ENCODE measurements at regions not wholly inside any gene's neighbourhood (a gene's known extent, or its start where the extent isn't known, plus 50 kb on each side); places are given as distances from the start of the nearest gene placed in this dataset.

- ATAC-seq (replicated peaks in 1 of 4) (no peak), DNase-seq (no peak)
- H3K4me3 Mint-ChIP-seq = no peak overlapping the region
- H3K36me3 Mint-ChIP-seq = no peaks in the 10 kb centered on the region
- H3K4me1 ChIP-seq (ENCODE audit: control insufficient read depth in 1 of 2, extremely low read depth in 1 of 2, insufficient read depth in 2 of 2, low read length in 2 of 2) = no peaks in the 10 kb centered on the region
- 72% methylated on average over 3 of the region's 8 CpGs for WGBS (ENCODE audit: insufficient coverage)
- CTCF ChIA-PET = no interaction called here
- H3K9me3 Mint-ChIP-seq = peaks cover 0 to 9% (median 2%) of the 10 kb centered on the region in 3 donors
- no peaks in the 10 kb centered on the region for H3K4me1 Mint-ChIP-seq
- no peaks in the 10 kb centered on the region for H3K27me3 ChIP-seq (replicated peaks in 1 of 2; ENCODE audit: control insufficient read depth in 2 of 2, extremely low read depth in 1 of 2, insufficient read depth in 2 of 2, low read length in 1 of 2)
- H3K36me3 ChIP-seq (ENCODE audit: control insufficient read depth in 2 of 2, extremely low read depth in 1 of 2, insufficient read depth in 1 of 2, low read length in 1 of 2) = no peaks in the 10 kb centered on the region
- no peak overlapping the region for H3K4me3 ChIP-seq (ENCODE audit: control insufficient read depth in 1 of 2, extremely low read depth in 1 of 2, low read length in 1 of 2)
- H3K27ac ChIP-seq (ENCODE audit: low read length) = no peak overlapping the region
- POLR2A ChIA-PET = interaction anchor here in 1 of 2 donors (0.6 kb wide), 1 partner anchor 20 kb away, joined by 4 read pairs; no protein-coding TSS in a partner anchor
- no peaks in the 10 kb centered on the region for H3K27me3 Mint-ChIP-seq
- no peaks in the 10 kb centered on the region for H3K9me3 ChIP-seq
- no peak overlapping the region for H3K27ac Mint-ChIP-seq
Measured at GRCh38 chr12:33587784-33588712, 148.4 kb upstream of the SYT10 start.

GRCh38 chr12:33588725-33589405 is 149.2 kb upstream of the SYT10 start:
- no peaks in the 10 kb centered on the region for H3K4me1 ChIP-seq (ENCODE audit: control insufficient read depth in 1 of 2, extremely low read depth in 1 of 2, insufficient read depth in 2 of 2, low read length in 2 of 2)
- WGBS (ENCODE audit: insufficient coverage) = 74% methylated on average over 4 of the region's 4 CpGs
- H3K9me3 Mint-ChIP-seq = peaks cover 0 to 9% (median 2%) of the 10 kb centered on the region in 3 donors
- H3K27me3 Mint-ChIP-seq = no peaks in the 10 kb centered on the region
- no peaks in the 10 kb centered on the region for H3K4me1 Mint-ChIP-seq
- H3K4me3 ChIP-seq (ENCODE audit: control insufficient read depth in 1 of 2, extremely low read depth in 1 of 2, low read length in 1 of 2) = no peak overlapping the region
- no peaks in the 10 kb centered on the region for H3K27me3 ChIP-seq (replicated peaks in 1 of 2; ENCODE audit: control insufficient read depth in 2 of 2, extremely low read depth in 1 of 2, insufficient read depth in 2 of 2, low read length in 1 of 2)
- H3K36me3 ChIP-seq (ENCODE audit: control insufficient read depth in 2 of 2, extremely low read depth in 1 of 2, insufficient read depth in 1 of 2, low read length in 1 of 2) = no peaks in the 10 kb centered on the region
- H3K27ac ChIP-seq (ENCODE audit: low read length) = no peak overlapping the region
- ChIA-PET CTCF (no interaction called here), POLR2A (interaction anchor here in 1 of 2 donors (0.6 kb wide), 1 partner anchor 19 kb away, joined by 4 read pairs; no protein-coding TSS in a partner anchor)
- no peak for ATAC-seq (replicated peaks in 1 of 4)
- DNase-seq = no peak
- no peaks in the 10 kb centered on the region for H3K36me3 Mint-ChIP-seq
- H3K9me3 ChIP-seq = no peaks in the 10 kb centered on the region
- no peak overlapping the region for H3K27ac Mint-ChIP-seq
- H3K4me3 Mint-ChIP-seq = no peak overlapping the region

GRCh38 chr12:33589576-33590114 is 150.0 kb upstream of the SYT10 start:
- no peaks in the 10 kb centered on the region for H3K36me3 ChIP-seq (ENCODE audit: control insufficient read depth in 2 of 2, extremely low read depth in 1 of 2, insufficient read depth in 1 of 2, low read length in 1 of 2)
- H3K9me3 ChIP-seq = no peaks in the 10 kb centered on the region
- WGBS (ENCODE audit: insufficient coverage) = 40% methylated on average over 1 of the region's 3 CpGs
- POLR2A ChIA-PET = no interaction called here
- ATAC-seq (replicated peaks in 1 of 4) (no peak), DNase-seq (no peak)
- Mint-ChIP-seq H3K4me3 (no peak overlapping the region), H3K27me3 (no peaks in the 10 kb centered on the region), H3K36me3 (no peaks in the 10 kb centered on the region), H3K27ac (no peak overlapping the region), H3K4me1 (no peaks in the 10 kb centered on the region), H3K9me3 (peaks cover 0 to 9% (median 2%) of the 10 kb centered on the region in 3 donors)
- H3K27ac ChIP-seq (ENCODE audit: low read length) = no peak overlapping the region
- H3K27me3 ChIP-seq (replicated peaks in 1 of 2; ENCODE audit: control insufficient read depth in 2 of 2, extremely low read depth in 1 of 2, insufficient read depth in 2 of 2, low read length in 1 of 2) = no peaks in the 10 kb centered on the region
- H3K4me3 ChIP-seq (ENCODE audit: control insufficient read depth in 1 of 2, extremely low read depth in 1 of 2, low read length in 1 of 2) = no peak overlapping the region
- H3K4me1 ChIP-seq (ENCODE audit: control insufficient read depth in 1 of 2, extremely low read depth in 1 of 2, insufficient read depth in 2 of 2, low read length in 2 of 2) = no peaks in the 10 kb centered on the region
- CTCF ChIA-PET = no interaction called here

DNA sequence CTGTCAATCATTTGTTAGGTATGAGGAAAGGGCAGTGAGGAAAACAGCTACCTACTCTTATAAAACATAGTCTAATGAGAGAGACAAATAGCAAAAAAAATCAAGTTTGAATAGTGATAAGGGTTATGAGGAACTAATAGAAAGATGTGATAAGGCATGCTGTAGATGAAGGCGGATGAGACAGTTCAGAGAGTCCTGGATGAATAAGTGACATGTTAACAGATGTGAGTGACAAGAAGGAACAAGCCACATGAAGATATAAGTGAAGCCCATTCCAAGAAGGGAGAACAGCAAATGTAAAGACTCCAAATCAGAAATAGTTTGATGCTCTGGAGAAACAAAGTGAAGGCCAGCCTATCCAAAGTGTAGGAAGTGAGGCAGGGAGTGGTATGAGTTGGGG is 154.1 kb upstream of the SYT10 start:
- CTCF ChIA-PET = no interaction called here
- Mint-ChIP-seq H3K4me1 (no peaks in the 10 kb centered on the region), H3K36me3 (no peaks in the 10 kb centered on the region), H3K27me3 (no peaks in the 10 kb centered on the region), H3K4me3 (no peak overlapping the region), H3K27ac (no peak overlapping the region), H3K9me3 (peaks cover 0 to 8% (median 0%) of the 10 kb centered on the region in 3 donors)
- no peak overlapping the region for H3K27ac ChIP-seq (ENCODE audit: low read length)
- DNase-seq (no peak), ATAC-seq (replicated peaks in 1 of 4) (no peak)
- no peaks in the 10 kb centered on the region for H3K27me3 ChIP-seq (replicated peaks in 1 of 2; ENCODE audit: control insufficient read depth in 2 of 2, extremely low read depth in 1 of 2, insufficient read depth in 2 of 2, low read length in 1 of 2)
- POLR2A ChIA-PET = no interaction called here
- H3K36me3 ChIP-seq (ENCODE audit: control insufficient read depth in 2 of 2, extremely low read depth in 1 of 2, insufficient read depth in 1 of 2, low read length in 1 of 2) = no peaks in the 10 kb centered on the region
- no peaks in the 10 kb centered on the region for H3K4me1 ChIP-seq (ENCODE audit: control insufficient read depth in 1 of 2, extremely low read depth in 1 of 2, insufficient read depth in 2 of 2, low read length in 2 of 2)
- H3K9me3 ChIP-seq = no peaks in the 10 kb centered on the region
- WGBS (ENCODE audit: insufficient coverage) = 80% methylated on average over 1 of the region's 1 CpG
- no peak overlapping the region for H3K4me3 ChIP-seq (ENCODE audit: control insufficient read depth in 1 of 2, extremely low read depth in 1 of 2, low read length in 1 of 2)

DNA sequence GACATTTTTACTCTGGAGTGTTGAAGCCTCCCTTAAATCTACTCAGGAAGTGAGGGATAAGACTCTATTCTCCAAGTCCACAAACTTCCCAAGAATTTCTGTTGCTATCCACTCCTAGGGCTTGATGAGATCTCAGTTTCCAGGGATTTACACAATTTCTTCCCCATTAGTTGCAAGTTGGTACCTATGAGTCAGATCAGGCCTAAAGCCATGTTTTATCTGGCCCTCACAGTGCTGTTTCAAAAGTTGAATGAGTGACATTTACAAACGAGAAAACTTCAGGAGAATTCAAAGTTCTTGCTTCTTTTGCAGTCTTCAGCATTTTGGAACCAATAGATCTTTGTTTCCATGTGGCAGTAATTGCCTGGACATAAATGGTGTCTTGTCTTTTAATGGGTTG is 156.4 kb upstream of the SYT10 start:
- POLR2A ChIA-PET = no interaction called here
- Histone ChIP-seq H3K4me3 (ENCODE audit: control insufficient read depth in 1 of 2, extremely low read depth in 1 of 2, low read length in 1 of 2) (no peak overlapping the region), H3K36me3 (ENCODE audit: control insufficient read depth in 2 of 2, extremely low read depth in 1 of 2, insufficient read depth in 1 of 2, low read length in 1 of 2) (no peaks in the 10 kb centered on the region), H3K27ac (ENCODE audit: low read length) (no peak overlapping the region), H3K27me3 (replicated peaks in 1 of 2; ENCODE audit: control insufficient read depth in 2 of 2, extremely low read depth in 1 of 2, insufficient read depth in 2 of 2, low read length in 1 of 2) (no peaks in the 10 kb centered on the region), H3K9me3 (no peaks in the 10 kb centered on the region), H3K4me1 (ENCODE audit: control insufficient read depth in 1 of 2, extremely low read depth in 1 of 2, insufficient read depth in 2 of 2, low read length in 2 of 2) (no peaks in the 10 kb centered on the region)
- no peak for ATAC-seq (replicated peaks in 1 of 4)
- H3K9me3 Mint-ChIP-seq = peaks cover 0 to 2% (median 0%) of the 10 kb centered on the region in 3 donors
- WGBS (ENCODE audit: insufficient coverage) = 58% methylated on average over 1 of the region's 1 CpG
- no peaks in the 10 kb centered on the region for H3K4me1 Mint-ChIP-seq
- DNase-seq = no peak
- CTCF ChIA-PET = no interaction called here
- no peak overlapping the region for H3K4me3 Mint-ChIP-seq
- H3K36me3 Mint-ChIP-seq = no peaks in the 10 kb centered on the region
- H3K27ac Mint-ChIP-seq = no peak overlapping the region
- no peaks in the 10 kb centered on the region for H3K27me3 Mint-ChIP-seq

GRCh38 chr12:33596814-33597213 is 157.2 kb upstream of the SYT10 start:
- Histone ChIP-seq H3K27me3 (replicated peaks in 1 of 2; ENCODE audit: control insufficient read depth in 2 of 2, extremely low read depth in 1 of 2, insufficient read depth in 2 of 2, low read length in 1 of 2) (no peaks in the 10 kb centered on the region), H3K4me3 (ENCODE audit: control insufficient read depth in 1 of 2, extremely low read depth in 1 of 2, low read length in 1 of 2) (no peak overlapping the region), H3K27ac (ENCODE audit: low read length) (no peak overlapping the region), H3K4me1 (ENCODE audit: control insufficient read depth in 1 of 2, extremely low read depth in 1 of 2, insufficient read depth in 2 of 2, low read length in 2 of 2) (no peaks in the 10 kb centered on the region), H3K9me3 (no peaks in the 10 kb centered on the region), H3K36me3 (ENCODE audit: control insufficient read depth in 2 of 2, extremely low read depth in 1 of 2, insufficient read depth in 1 of 2, low read length in 1 of 2) (no peaks in the 10 kb centered on the region)
- Mint-ChIP-seq H3K27ac (no peak overlapping the region), H3K4me1 (no peaks in the 10 kb centered on the region), H3K36me3 (no peaks in the 10 kb centered on the region), H3K27me3 (no peaks in the 10 kb centered on the region), H3K4me3 (no peak overlapping the region), H3K9me3 (peaks cover 0 to 9% (median 0%) of the 10 kb centered on the region in 3 donors)
- ChIA-PET CTCF (no interaction called here), POLR2A (no interaction called here)
- ATAC-seq (replicated peaks in 1 of 4) (no peak), DNase-seq (no peak)
- WGBS (ENCODE audit: insufficient coverage) = no CpG with 5 or more reads among the region's 5 CpGs
